ENCODE measurements at regions not wholly inside any gene's neighbourhood (a gene's known extent, or its start where the extent isn't known, plus 50 kb on each side); places are given as distances from the start of the nearest gene placed in this dataset.

DNA sequence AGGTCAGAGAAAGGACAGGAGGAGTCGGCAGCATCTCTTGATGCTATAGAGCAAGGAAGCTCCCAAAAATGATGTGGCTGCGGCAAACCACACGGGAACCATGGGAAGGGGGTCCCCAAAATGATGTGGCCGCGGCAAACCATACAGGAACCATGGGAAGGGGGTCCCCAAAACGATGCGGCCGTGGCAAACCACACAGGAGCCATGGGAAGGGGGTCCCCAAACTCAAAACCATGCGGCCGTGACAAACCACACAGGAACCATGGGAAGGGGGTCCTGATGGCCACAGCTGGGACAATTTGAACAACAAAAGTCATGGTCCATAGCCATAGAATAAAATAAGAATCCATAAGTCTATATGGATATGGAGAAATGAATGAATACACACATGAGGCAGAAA is 58.4 kb upstream of the GLI2 start:
- no peak for ATAC-seq
- BruUV-seq (replicated peaks): no TSS peak
- CTCF ChIA-PET (ENCODE audit: low intra/inter-chr PET ratio): interaction anchor here (0.6 kb wide), 1 partner anchor 404 kb away, joined by 4 read pairs; no protein-coding TSS in a partner anchor
- no peak for FAIRE-seq
- Histone ChIP-seq H3K9ac (ENCODE audit: insufficient read depth in 1 of 2, low read depth in 2 of 2, low read length in 2 of 2) (no peak overlapping the region), H3K9me1 (ENCODE audit: control insufficient read depth, insufficient read depth, low read length) (no peaks in the 10 kb centered on the region), H3K36me3 (ENCODE audit: control insufficient read depth, insufficient read depth, low read length) (no peaks in the 10 kb centered on the region), H3K4me1 (replicated peaks in 1 of 2; ENCODE audit: control insufficient read depth in 2 of 2, insufficient read depth in 2 of 2, low read length in 2 of 2) (peaks cover 0 to 11% of the 10 kb centered on the region in 2 experiments; a peak in 2 of 5 replicates), H2AFZ (ENCODE audit: low read depth, low read length) (no peak overlapping the region), H3K4me3 (no peak overlapping the region), H3K27ac (ENCODE audit: extremely low read depth, low read depth, low read length) (no peak overlapping the region), H4K20me1 (replicated peaks; ENCODE audit: control insufficient read depth, insufficient read depth, low read length) (peaks cover 9% of the 10 kb centered on the region), H3K9me3 (replicated peaks; ENCODE audit: control insufficient read depth, insufficient read depth, low read depth, low read length) (no peaks in the 10 kb centered on the region), H3K79me2 (ENCODE audit: control insufficient read depth, insufficient read depth, low read length) (no peaks in the 10 kb centered on the region), H3K27me3 (ENCODE audit: control insufficient read depth in 2 of 2, insufficient read depth in 2 of 2, low read length in 2 of 2) (peaks cover 2 to 40% of the 10 kb centered on the region in 2 experiments; a peak in 4 of 5 replicates), H3K4me2 (ENCODE audit: insufficient read depth, low read length) (no peak overlapping the region)
- no peak for TF ChIP-seq KLF13 (tag; IDR thresholded peaks at IDR 0.05; ENCODE audit: borderline replicate concordance, low read depth)
- no peak for DNase-seq (ENCODE audit: extremely low read depth in 1 of 4, low spot score in 3 of 4)
- intact Hi-C loops (cut with micrococcal nuclease) (loop anchor here (10.0 kb wide), 1 partner anchor 362 kb away; no protein-coding TSS in a partner anchor), in situ Hi-C loops (cut with MboI) (loop anchor here (10.0 to 25.0 kb wide), 2 partner anchors 332 to 660 kb away; partner anchors contain the start of gene INHBB)
- 0% methylated on average over 8 of the region's 10 CpGs for WGBS (ENCODE audit: insufficient coverage, low coverage, missing lambda C conversion rate)
- POLR2A ChIA-PET: interaction anchor here (1.1 kb wide), 1 partner anchor 13 kb away, joined by 3 read pairs; no protein-coding TSS in a partner anchor

- H3K27me3 ChIP-seq (ENCODE audit: control insufficient read depth in 2 of 2, insufficient read depth in 2 of 2, low read length in 2 of 2): peaks cover 2 to 40% of the 10 kb centered on the region in 2 experiments; a peak in 3 of 5 replicates
- no peaks in the 10 kb centered on the region for H3K9me1 ChIP-seq (ENCODE audit: control insufficient read depth, insufficient read depth, low read length)
- no TSS peak for BruUV-seq (replicated peaks)
- FAIRE-seq (no peak), DNase-seq (ENCODE audit: extremely low read depth in 1 of 4, low spot score in 3 of 4) (no peak), ATAC-seq (no peak)
- H3K9me3 ChIP-seq (replicated peaks; ENCODE audit: control insufficient read depth, insufficient read depth, low read depth, low read length): no peaks in the 10 kb centered on the region
- H3K4me1 ChIP-seq (replicated peaks in 1 of 2; ENCODE audit: control insufficient read depth in 2 of 2, insufficient read depth in 2 of 2, low read length in 2 of 2): peaks cover 0 to 11% of the 10 kb centered on the region in 2 experiments; a peak in 2 of 5 replicates
- H2AFZ ChIP-seq (ENCODE audit: low read depth, low read length): no peak overlapping the region
- WGBS (ENCODE audit: insufficient coverage, low coverage, missing lambda C conversion rate): 0% methylated on average over 4 of the region's 4 CpGs
- no peak overlapping the region for H3K9ac ChIP-seq (ENCODE audit: insufficient read depth in 1 of 2, low read depth in 2 of 2, low read length in 2 of 2)
- H3K36me3 ChIP-seq (ENCODE audit: control insufficient read depth, insufficient read depth, low read length): no peaks in the 10 kb centered on the region
- intact Hi-C loops (cut with micrococcal nuclease): loop anchor here (10.0 kb wide), 1 partner anchor 363 kb away; no protein-coding TSS in a partner anchor
- no peak overlapping the region for H3K4me2 ChIP-seq (ENCODE audit: insufficient read depth, low read length)
- ChIA-PET CTCF (ENCODE audit: low intra/inter-chr PET ratio) (no interaction called here), POLR2A (interaction anchor here (0.8 to 1.1 kb wide), 2 partner anchors 10 to 12 kb away, joined by 3 read pairs; no protein-coding TSS in a partner anchor)
- H3K79me2 ChIP-seq (ENCODE audit: control insufficient read depth, insufficient read depth, low read length): no peaks in the 10 kb centered on the region
- no peak overlapping the region for H3K27ac ChIP-seq (ENCODE audit: extremely low read depth, low read depth, low read length)
- H4K20me1 ChIP-seq (replicated peaks; ENCODE audit: control insufficient read depth, insufficient read depth, low read length): peaks cover 9% of the 10 kb centered on the region
- in situ Hi-C loops (cut with MboI): loop anchor here (10.0 to 25.0 kb wide), 2 partner anchors 333 to 660 kb away; partner anchors contain the start of gene INHBB
- no peak overlapping the region for H3K4me3 ChIP-seq
- TF ChIP-seq BACH1 (tag; IDR thresholded peaks at IDR 0.05): no peak
- no peak for TF ChIP-seq RFX5 (IDR thresholded peaks at IDR 0.05; ENCODE audit: low read depth, low read length)
- no peak for TF ChIP-seq ZNF76 (CRISPR knock-in tag; IDR thresholded peaks at IDR 0.05; ENCODE audit: borderline replicate concordance)
- TF ChIP-seq, protein P1, sequence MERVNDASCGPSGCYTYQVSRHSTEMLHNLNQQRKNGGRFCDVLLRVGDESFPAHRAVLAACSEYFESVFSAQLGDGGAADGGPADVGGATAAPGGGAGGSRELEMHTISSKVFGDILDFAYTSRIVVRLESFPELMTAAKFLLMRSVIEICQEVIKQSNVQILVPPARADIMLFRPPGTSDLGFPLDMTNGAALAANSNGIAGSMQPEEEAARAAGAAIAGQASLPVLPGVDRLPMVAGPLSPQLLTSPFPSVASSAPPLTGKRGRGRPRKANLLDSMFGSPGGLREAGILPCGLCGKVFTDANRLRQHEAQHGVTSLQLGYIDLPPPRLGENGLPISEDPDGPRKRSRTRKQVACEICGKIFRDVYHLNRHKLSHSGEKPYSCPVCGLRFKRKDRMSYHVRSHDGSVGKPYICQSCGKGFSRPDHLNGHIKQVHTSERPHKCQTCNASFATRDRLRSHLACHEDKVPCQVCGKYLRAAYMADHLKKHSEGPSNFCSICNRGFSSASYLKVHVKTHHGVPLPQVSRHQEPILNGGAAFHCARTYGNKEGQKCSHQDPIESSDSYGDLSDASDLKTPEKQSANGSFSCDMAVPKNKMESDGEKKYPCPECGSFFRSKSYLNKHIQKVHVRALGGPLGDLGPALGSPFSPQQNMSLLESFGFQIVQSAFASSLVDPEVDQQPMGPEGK (CRISPR knock-in tag; IDR thresholded peaks at IDR 0.05; ENCODE audit: borderline replicate concordance): no peak
- no peak for TF ChIP-seq POU5F1 (IDR thresholded peaks at IDR 0.05; ENCODE audit: borderline replicate concordance, low read depth, low read length, partially characterized antibody)
- TF ChIP-seq, protein P2, sequence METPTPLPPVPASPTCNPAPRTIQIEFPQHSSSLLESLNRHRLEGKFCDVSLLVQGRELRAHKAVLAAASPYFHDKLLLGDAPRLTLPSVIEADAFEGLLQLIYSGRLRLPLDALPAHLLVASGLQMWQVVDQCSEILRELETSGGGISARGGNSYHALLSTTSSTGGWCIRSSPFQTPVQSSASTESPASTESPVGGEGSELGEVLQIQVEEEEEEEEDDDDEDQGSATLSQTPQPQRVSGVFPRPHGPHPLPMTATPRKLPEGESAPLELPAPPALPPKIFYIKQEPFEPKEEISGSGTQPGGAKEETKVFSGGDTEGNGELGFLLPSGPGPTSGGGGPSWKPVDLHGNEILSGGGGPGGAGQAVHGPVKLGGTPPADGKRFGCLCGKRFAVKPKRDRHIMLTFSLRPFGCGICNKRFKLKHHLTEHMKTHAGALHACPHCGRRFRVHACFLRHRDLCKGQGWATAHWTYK (CRISPR knock-in tag; IDR thresholded peaks at IDR 0.05): no peak
- TF ChIP-seq MYBL2 (IDR thresholded peaks at IDR 0.05; ENCODE audit: low read depth): no peak
- no peak for TF ChIP-seq MYBL2 (CRISPR knock-in tag; IDR thresholded peaks at IDR 0.05; ENCODE audit: borderline replicate concordance)
- no peak for TF ChIP-seq ZNF551 (CRISPR knock-in tag; IDR thresholded peaks at IDR 0.05)
- TF ChIP-seq ZNF586 (CRISPR knock-in tag; conservative IDR thresholded peaks at IDR 0.05): no peak
- TF ChIP-seq FOXP1 (CRISPR knock-in tag; IDR thresholded peaks at IDR 0.05): no peak
These were observed 57.9 kb upstream of the GLI2 start for GRCh38 chr2:120677696-120678247.
